PC-3 (cell line): ENCODE measurements at regions not wholly inside any gene's neighbourhood (a gene's known extent, or its start where the extent isn't known, plus 50 kb on each side); places are given as distances from the start of the nearest gene placed in this dataset.

Experiments
- ATAC-seq: fragments of 200-7000 bp; cut with Tn5 transposase; 2 replicates; pipeline ENCODE4 v1.9.1; 2020; ENCODE audit warnings: mild to moderate bottlenecking, moderate library complexity
- BruUV-seq: library from RNA; stranded (reverse); fragments of 400-500 nt; replicated peaks from 2 replicates; lab custom pipeline; 2021; lab: Mats Ljungman, UMichigan
- CTCF ChIA-PET: fragments of 300-600 bp; sonication (Branson Sonifier 250); formaldehyde crosslinking; loops from one replicate; lab custom pipeline; 2022; ENCODE audit warnings: antibody characterized with exemption; lab: Charles Lee
- POLR2A ChIA-PET: fragments of 300-600 bp; sonication (Branson Sonifier 250); formaldehyde crosslinking; loops from one replicate; lab custom pipeline; 2022; ENCODE audit warnings: antibody characterized with exemption; ENCODE audit not compliant: unreplicated experiment; lab: Charles Lee
- DNase-seq: peaks from one replicate; pipeline ENCODE4 v3.0.0-alpha.2; 2015
- H2AFZ ChIP-seq: fragments of 300-600 bp; sonication (generic); 2 replicates; pipeline ENCODE4 v1.6.0; 2016; ENCODE audit warnings: antibody characterized with exemption, low read length
- H3F3A ChIP-seq: fragments of 300-600 bp; sonication (generic); one replicate; pipeline ENCODE4 v1.6.0; 2017; ENCODE audit warnings: antibody characterized with exemption, low read length, control low read depth, mild to moderate bottlenecking; ENCODE audit not compliant: unreplicated experiment
- H3K27ac ChIP-seq: fragments of 300-600 bp; sonication (generic); 2 replicates; pipeline ENCODE4 v1.5.1; 2016; ENCODE audit warnings: mild to moderate bottlenecking, low read length
- H3K27me3 ChIP-seq: fragments of 300-600 bp; sonication (generic); 2 replicates; pipeline ENCODE4 v1.6.1; 2016; ENCODE audit warnings: low read length, mixed read lengths
- H3K36me3 ChIP-seq: fragments of 300-600 bp; sonication (generic); 2 replicates; pipeline ENCODE4 v1.6.1; 2016; ENCODE audit warnings: low read depth, mixed run types, low read length, mixed read lengths
- H3K4me1 ChIP-seq: fragments of 300-600 bp; sonication (generic); 2 replicates; pipeline ENCODE4 v1.5.1; 2016; ENCODE audit warnings: low read length; ENCODE audit not compliant: insufficient read depth
- H3K4me2 ChIP-seq: fragments of 300-600 bp; sonication (generic); 2 replicates; pipeline ENCODE4 v1.6.0; 2016; ENCODE audit warnings: low read length
- H3K4me3 ChIP-seq: fragments of 300-600 bp; sonication (generic); 2 replicates; pipeline ENCODE4 v1.5.1; 2016; ENCODE audit warnings: mild to moderate bottlenecking, low read length, mixed read lengths
- H3K79me2 ChIP-seq: fragments of 300-600 bp; sonication (generic); 2 replicates; pipeline ENCODE4 v1.6.1; 2017; ENCODE audit warnings: low read length, mixed read lengths
- H3K9ac ChIP-seq: fragments of 300-600 bp; sonication (generic); 2 replicates; pipeline ENCODE4 v1.6.0; 2016; ENCODE audit warnings: mild to moderate bottlenecking, low read length
- H3K9me2 ChIP-seq: fragments of 300-600 bp; sonication (generic); replicated peaks from 2 replicates; pipeline ENCODE4 v1.6.1; 2016; ENCODE audit warnings: mixed run types, low read length, mixed read lengths
- H3K9me3 ChIP-seq: fragments of 300-600 bp; sonication (generic); 2 replicates; pipeline ENCODE4 v1.6.1; 2016; ENCODE audit warnings: low read length, mixed read lengths
- H4K20me1 ChIP-seq: fragments of 300-600 bp; sonication (generic); 2 replicates; pipeline ENCODE4 v1.6.1; 2016; ENCODE audit warnings: low read length, mixed read lengths
- CTCF ChIP-seq: fragments of 300-600 bp; sonication (generic); conservative IDR thresholded peaks from 2 replicates; pipeline ENCODE4 v1.5.1; 2017; ENCODE audit warnings: antibody characterized with exemption, low read depth, mild to moderate bottlenecking, low read length
- EZH2 ChIP-seq: fragments of 300-600 bp; sonication (generic); IDR thresholded peaks from one replicate; pipeline ENCODE4 v1.6.1; 2017; ENCODE audit warnings: antibody characterized with exemption, mild to moderate bottlenecking, low read length; ENCODE audit not compliant: unreplicated experiment
- EZH2phosphoT487 ChIP-seq: fragments of 300-600 bp; sonication (generic); IDR thresholded peaks from 2 replicates; pipeline ENCODE4 v1.6.1; 2018; ENCODE audit warnings: mild to moderate bottlenecking, antibody characterized with exemption, low read length, borderline replicate concordance
- intact Hi-C: fragments of 100-400 bp; cut with micrococcal nuclease; formaldehyde crosslinking; loops from 2 replicates; pipeline ENCODE4 v1.9.0; 2023

- BruUV-seq: no TSS peak
- H3K36me3 ChIP-seq: peaks cover 10% of the 10 kb centered on the region; the same call in 1 of the 2 replicates
- no peaks in the 10 kb centered on the region for H3F3A ChIP-seq
- no peak overlapping the region for H2AFZ ChIP-seq
- DNase-seq: no peak
- ATAC-seq: no peak
- 0 out of 2 replicates have a peak, but pooled peaks cover 5% of the 10 kb centered on the region for H3K4me1 ChIP-seq
- no peaks in the 10 kb centered on the region for H3K9me2 ChIP-seq
- no peaks in the 10 kb centered on the region for H3K27me3 ChIP-seq
- no peak overlapping the region for H3K4me3 ChIP-seq
- TF ChIP-seq EZH2phosphoT487: no peak
- no peak for TF ChIP-seq EZH2
- TF ChIP-seq CTCF: no peak
- 0 out of 2 replicates have a peak, but pooled peaks cover 7% of the 10 kb centered on the region for H3K9me3 ChIP-seq
- ChIA-PET POLR2A (no interaction called here), CTCF (no interaction called here)
- no peak overlapping the region for H3K27ac ChIP-seq
- no peak overlapping the region for H3K4me2 ChIP-seq
- intact Hi-C loops: no loop called here
- H3K79me2 ChIP-seq: no peaks in the 10 kb centered on the region
- H3K9ac ChIP-seq: no peak overlapping the region
- H4K20me1 ChIP-seq: no peaks in the 10 kb centered on the region
These were observed 369.5 kb upstream of the THBS1 start for GRCh38 chr15:39211108-39211979.

DNA sequence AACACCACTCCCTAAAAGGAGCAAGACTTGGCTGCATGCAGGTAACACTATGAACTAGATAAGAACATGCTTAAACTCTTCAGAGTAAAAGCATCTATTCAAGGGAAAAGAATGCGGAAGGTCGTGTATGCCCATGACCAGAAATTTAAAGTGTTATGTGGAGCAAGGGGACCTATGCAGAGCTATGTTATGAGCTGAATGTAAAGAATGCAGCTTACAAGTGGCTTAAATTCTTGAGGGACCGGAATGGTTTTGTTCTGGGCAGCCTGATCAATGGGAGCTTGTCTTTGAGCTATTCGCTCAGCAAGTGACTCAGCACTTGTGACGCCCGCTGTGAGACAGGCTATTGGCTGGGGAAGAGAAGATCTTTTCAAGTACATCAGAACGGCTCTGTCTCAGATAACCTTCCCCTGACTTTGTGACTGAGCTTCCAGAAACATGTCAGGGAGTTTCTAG lies 367.5 kb upstream of the THBS1 start:
- BruUV-seq: no TSS peak
- Histone ChIP-seq H3K4me3 (no peak overlapping the region), H3K9me3 (0 out of 2 replicates have a peak, but pooled peaks cover 21% of the 10 kb centered on the region), H2AFZ (no peak overlapping the region), H3K4me1 (0 out of 2 replicates have a peak, but pooled peaks cover 5% of the 10 kb centered on the region), H3K9me2 (no peaks in the 10 kb centered on the region), H3K79me2 (no peaks in the 10 kb centered on the region), H3K36me3 (peaks cover 15% of the 10 kb centered on the region; the same call in 1 of the 2 replicates), H3K9ac (no peak overlapping the region), H3K27ac (peak overlapping the region; percentile 75), H4K20me1 (no peaks in the 10 kb centered on the region), H3F3A (no peaks in the 10 kb centered on the region), H3K4me2 (no peak overlapping the region), H3K27me3 (no peaks in the 10 kb centered on the region)
- ATAC-seq (no peak), DNase-seq (peak; percentile 83)
- TF ChIP-seq EZH2phosphoT487: no peak
- no peak for TF ChIP-seq CTCF
- POLR2A ChIA-PET: interaction anchor here (0.7 kb wide), 1 partner anchor 368 kb away, joined by 4 read pairs; no protein-coding TSS in a partner anchor
- CTCF ChIA-PET: no interaction called here
- intact Hi-C loops: no loop called here

GRCh38 chr15:39215015-39215414 lies 365.9 kb upstream of the THBS1 start:
- Histone ChIP-seq H3K9me2 (no peaks in the 10 kb centered on the region), H3K27ac (no peak overlapping the region), H3K4me1 (peaks cover 12% of the 10 kb centered on the region), H3K79me2 (no peaks in the 10 kb centered on the region), H3K4me3 (no peak overlapping the region), H3K4me2 (no peak overlapping the region), H3K36me3 (peaks cover 15% of the 10 kb centered on the region; the same call in 1 of the 2 replicates), H3K27me3 (no peaks in the 10 kb centered on the region), H3F3A (no peaks in the 10 kb centered on the region), H2AFZ (no peak overlapping the region), H3K9ac (no peak overlapping the region), H4K20me1 (no peaks in the 10 kb centered on the region), H3K9me3 (0 out of 2 replicates have a peak, but pooled peaks cover 21% of the 10 kb centered on the region)
- CTCF ChIA-PET: no interaction called here
- no peak for TF ChIP-seq CTCF
- TF ChIP-seq EZH2phosphoT487: no peak
- TF ChIP-seq EZH2: no peak
- POLR2A ChIA-PET: no interaction called here
- ATAC-seq (no peak), DNase-seq (no peak)
- intact Hi-C loops: no loop called here
- BruUV-seq: no TSS peak
